ENCODE measurements at regions not wholly inside any gene's neighbourhood (a gene's known extent, or its start where the extent isn't known, plus 50 kb on each side); places are given as distances from the start of the nearest gene placed in this dataset.

GRCh38 chr20:1805161-1805581 lies 90.0 kb upstream of the SIRPA start:
- no peak for TF ChIP-seq CTCF (IDR thresholded peaks at IDR 0.05 in 8 of 11, conservative IDR thresholded peaks at IDR 0.05 in 3 of 11)
- TF ChIP-seq POLR2A (IDR thresholded peaks at IDR 0.05), result no peak
- no peak for TF ChIP-seq POLR2AphosphoS5 (IDR thresholded peaks at IDR 0.05)
